EL (cell line): ENCODE measurements at regions not wholly inside any gene's neighbourhood (a gene's known extent, or its start where the extent isn't known, plus 50 kb on each side); places are given as distances from the start of the nearest gene placed in this dataset.

Source experiments
- DNase-seq: peaks from one replicate; pipeline ENCODE4 v3.0.0-alpha.2; 2016

GRCh38 chr11:70522593-70523311, 124.4 kb downstream of the CTTN start:
- DNase-seq, result no peak

- DNase-seq, result no peak
Observed at GRCh38 chr11:70523384-70524095, 125.2 kb downstream of the CTTN start.

GRCh38 chr11:70524096-70524922, 126.0 kb downstream of the CTTN start:
- no peak for DNase-seq

- DNase-seq, result no peak
Observed at GRCh38 chr11:70525006-70525405, 126.7 kb downstream of the CTTN start.

- DNase-seq, result no peak
Observed at GRCh38 chr11:70525466-70525865, 127.1 kb downstream of the CTTN start.

GRCh38 chr11:70526116-70527045, 128.1 kb downstream of the CTTN start:
- no peak for DNase-seq

- DNase-seq, result no peak
Observed at GRCh38 chr11:70527046-70527395, 128.7 kb downstream of the CTTN start.

GRCh38 chr11:70527429-70528045, 129.2 kb downstream of the CTTN start:
- DNase-seq, result no peak

GRCh38 chr11:70528046-70528793, 129.9 kb downstream of the CTTN start:
- DNase-seq, result no peak

GRCh38 chr11:70528794-70529580, 130.7 kb downstream of the CTTN start:
- DNase-seq, result no peak

- no peak for DNase-seq
Observed at GRCh38 chr11:70530010-70530409, 131.7 kb downstream of the CTTN start.

GRCh38 chr11:70530629-70531185, 132.4 kb downstream of the CTTN start:
- no peak for DNase-seq

GRCh38 chr11:70531281-70532065, 133.1 kb downstream of the CTTN start:
- no peak for DNase-seq

GRCh38 chr11:70532066-70532440, 133.7 kb downstream of the CTTN start:
- DNase-seq, result no peak

GRCh38 chr11:70532731-70533130, 134.4 kb downstream of the CTTN start:
- no peak for DNase-seq

GRCh38 chr11:70535191-70535971, 137.1 kb downstream of the CTTN start:
- no peak for DNase-seq

GRCh38 chr11:70536051-70536877, 137.9 kb downstream of the CTTN start:
- no peak for DNase-seq
